ENCODE measurements at regions not wholly inside any gene's neighbourhood (a gene's known extent, or its start where the extent isn't known, plus 50 kb on each side); places are given as distances from the start of the nearest gene placed in this dataset.

DNA sequence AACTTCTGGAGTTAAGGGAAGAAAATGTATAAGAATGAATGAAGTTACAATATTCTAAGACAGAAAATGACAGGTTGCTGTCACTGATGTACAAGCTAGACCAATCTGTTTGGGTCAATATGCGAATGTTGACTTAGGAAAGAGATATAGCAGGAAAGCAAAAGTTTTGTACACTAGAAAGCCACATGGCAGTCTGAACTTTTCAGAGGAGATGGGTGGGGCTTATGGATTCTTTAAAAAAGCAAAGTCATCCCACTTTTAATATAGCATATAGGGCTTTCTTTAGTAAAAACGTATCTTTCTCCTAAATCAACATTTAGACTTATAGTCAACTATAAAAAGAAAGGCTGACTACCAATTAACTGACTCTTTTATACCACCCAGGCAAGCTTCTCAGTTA is 381.2 kb downstream of the PTPRC start:
- TF ChIP-seq CTCF (IDR thresholded peaks at IDR 0.05), result no peak
- no peak for TF ChIP-seq POLR2A (IDR thresholded peaks at IDR 0.05)

Measured in sigmoid colon (tissue), 3 donors.